GM19397 (cell line): ENCODE measurements at regions not wholly inside any gene's neighbourhood (a gene's known extent, or its start where the extent isn't known, plus 50 kb on each side); places are given as distances from the start of the nearest gene placed in this dataset.

Experiments
- ATAC-seq: cut with Tn5 transposase; IDR thresholded peaks from one replicate; pipeline ENCODE4 v1.9.1; 2021; ENCODE audit warnings: mild to moderate bottlenecking, moderate library complexity; ENCODE audit not compliant: unreplicated experiment

DNA sequence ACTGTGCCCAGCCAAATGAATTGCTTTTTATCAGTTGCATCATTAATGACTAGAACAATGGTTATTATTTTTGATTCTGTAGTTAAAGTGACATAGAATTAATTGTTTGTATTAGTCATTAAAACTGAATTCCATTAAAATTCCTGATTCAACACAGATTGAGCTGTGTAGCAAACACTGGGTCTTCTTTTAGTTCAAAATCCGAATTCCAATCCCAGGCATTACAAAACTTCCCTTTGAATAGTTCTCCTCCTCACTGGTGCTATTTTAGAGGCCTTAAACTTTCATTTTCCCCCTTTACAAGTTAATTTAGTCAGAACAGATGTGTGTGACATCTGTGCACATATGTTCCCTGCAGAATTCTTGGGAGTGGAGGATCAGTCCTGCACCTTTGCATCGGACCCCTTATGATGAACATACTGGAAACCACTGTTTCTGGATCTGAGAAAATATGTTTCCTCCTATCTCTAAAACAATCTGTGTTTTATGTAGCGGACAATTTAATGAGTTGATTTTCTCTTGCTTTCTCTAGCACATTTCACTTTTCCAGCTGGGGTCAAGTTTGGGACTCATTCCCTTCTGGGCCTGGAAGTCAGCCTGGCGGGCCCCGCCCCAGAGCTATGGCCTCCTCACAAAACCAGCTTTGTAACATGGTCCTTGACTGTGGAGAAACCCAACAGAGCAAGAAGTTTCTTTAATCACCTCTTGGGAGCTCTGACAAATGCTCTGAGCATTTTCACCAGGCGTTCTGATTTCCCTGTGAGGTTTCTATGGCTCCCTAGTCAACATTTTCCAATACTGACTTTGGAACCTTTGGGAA lies 87.9 kb upstream of the MAMDC2 start:
- no peak for ATAC-seq

GRCh38 chr9:69961843-69962242 lies 81.8 kb upstream of the MAMDC2 start:
- no peak for ATAC-seq

DNA sequence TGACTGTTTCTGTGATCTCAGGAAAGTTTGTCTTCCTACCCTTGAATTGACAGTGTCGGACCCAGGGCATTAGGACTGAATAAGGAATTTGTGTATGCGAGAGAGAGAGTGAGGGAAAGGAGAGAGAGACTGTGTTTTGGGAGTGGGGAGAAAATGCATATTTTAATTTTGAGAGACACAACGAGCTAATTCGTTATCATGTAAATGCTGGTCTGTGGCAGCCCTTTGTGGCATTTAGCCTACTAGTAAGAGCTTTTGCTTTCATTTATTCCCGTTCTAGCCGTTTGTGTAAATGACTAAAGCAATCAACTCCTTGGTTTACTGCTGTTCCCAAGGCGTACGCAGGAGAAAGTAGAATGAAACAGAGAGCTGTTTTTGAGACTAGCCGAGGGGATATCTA lies 79.8 kb upstream of the MAMDC2 start:
- no peak for ATAC-seq

- ATAC-seq, result no peak
Measured at GRCh38 chr9:69964446-69964845, 79.2 kb upstream of the MAMDC2 start.

DNA sequence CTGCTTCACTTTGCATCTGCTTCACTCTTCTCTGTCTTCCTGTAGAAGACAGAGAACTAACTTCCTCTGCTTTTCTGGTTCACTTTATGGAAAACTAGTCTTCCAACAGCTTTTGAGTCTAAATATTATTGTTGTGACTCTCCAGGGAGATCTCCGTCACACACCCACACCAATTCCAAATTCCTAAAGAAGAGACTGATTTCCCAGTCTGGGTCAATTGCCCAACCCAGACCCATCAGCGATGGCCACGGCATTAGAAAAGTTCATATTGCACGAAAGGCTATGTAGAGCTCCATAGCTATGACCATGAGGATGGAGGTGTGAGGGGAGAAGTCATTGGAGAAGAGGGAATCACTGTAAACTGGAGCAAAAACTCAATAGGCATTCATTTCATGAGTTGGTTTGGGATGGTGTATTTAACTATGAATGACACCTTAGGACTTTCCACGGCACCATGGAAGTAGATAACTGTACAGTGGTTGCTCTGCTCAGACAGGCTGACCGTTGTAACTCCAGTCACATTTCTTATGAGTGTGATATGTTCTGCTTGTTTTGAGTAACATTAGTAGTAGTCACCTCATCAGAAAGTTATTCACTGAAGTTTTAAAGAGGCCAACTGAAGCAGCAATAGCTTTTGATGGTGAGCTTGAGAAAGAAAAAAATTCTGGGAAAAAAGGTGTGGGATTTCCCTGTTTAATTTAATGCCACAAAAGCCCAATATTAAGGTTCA lies 78.1 kb upstream of the MAMDC2 start:
- ATAC-seq, result no peak

DNA sequence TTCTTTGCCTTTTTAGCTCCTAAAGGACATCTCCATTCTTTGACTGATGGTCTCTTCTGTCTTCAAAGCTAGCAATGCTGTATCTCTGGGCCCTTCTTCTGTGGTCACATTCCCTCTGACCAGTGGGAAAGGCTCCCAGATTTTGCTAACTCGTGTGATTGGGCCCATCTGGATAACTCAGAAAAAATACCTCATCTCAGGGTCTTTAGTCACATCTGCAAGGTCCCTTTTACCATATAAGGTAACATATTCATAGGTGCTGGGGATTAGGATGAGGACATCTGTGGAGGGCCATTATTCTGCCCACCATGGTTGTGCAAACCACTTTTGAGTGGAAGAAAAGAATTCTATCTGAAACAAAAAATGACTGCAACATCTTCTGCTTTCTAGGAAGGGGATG lies 76.3 kb upstream of the MAMDC2 start:
- ATAC-seq, result no peak

GRCh38 chr9:69970001-69970533 lies 73.6 kb upstream of the MAMDC2 start:
- ATAC-seq, result no peak

- ATAC-seq, result peak; percentile 84
Measured at GRCh38 chr9:69971643-69972449, 71.8 kb upstream of the MAMDC2 start.

- ATAC-seq, result no peak
Measured at GRCh38 chr9:69975681-69976080, 68.0 kb upstream of the MAMDC2 start.

DNA sequence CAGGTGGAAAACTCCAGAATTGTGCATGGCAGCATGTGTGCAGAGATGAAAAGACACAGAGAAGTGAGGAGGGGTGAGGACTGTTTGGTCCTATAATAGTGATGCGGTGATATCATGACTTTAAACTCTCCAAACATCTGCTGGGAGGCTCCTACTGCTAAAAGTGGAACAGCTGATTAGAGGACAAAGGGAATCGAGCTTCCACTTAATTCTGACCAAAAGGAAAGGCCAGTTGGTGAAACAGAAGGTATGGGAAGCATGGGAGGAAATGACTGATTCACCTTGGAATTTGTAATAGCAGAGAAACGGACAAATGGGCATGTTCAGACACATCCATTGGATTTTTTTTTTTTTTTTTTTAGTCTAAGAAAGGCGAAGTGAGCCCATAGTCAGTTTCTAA lies 67.5 kb upstream of the MAMDC2 start:
- ATAC-seq, result no peak

GRCh38 chr9:69980041-69980440 lies 63.6 kb upstream of the MAMDC2 start:
- ATAC-seq, result no peak

- ATAC-seq, result no peak
Measured at GRCh38 chr9:69980591-69980990, 63.1 kb upstream of the MAMDC2 start.

DNA sequence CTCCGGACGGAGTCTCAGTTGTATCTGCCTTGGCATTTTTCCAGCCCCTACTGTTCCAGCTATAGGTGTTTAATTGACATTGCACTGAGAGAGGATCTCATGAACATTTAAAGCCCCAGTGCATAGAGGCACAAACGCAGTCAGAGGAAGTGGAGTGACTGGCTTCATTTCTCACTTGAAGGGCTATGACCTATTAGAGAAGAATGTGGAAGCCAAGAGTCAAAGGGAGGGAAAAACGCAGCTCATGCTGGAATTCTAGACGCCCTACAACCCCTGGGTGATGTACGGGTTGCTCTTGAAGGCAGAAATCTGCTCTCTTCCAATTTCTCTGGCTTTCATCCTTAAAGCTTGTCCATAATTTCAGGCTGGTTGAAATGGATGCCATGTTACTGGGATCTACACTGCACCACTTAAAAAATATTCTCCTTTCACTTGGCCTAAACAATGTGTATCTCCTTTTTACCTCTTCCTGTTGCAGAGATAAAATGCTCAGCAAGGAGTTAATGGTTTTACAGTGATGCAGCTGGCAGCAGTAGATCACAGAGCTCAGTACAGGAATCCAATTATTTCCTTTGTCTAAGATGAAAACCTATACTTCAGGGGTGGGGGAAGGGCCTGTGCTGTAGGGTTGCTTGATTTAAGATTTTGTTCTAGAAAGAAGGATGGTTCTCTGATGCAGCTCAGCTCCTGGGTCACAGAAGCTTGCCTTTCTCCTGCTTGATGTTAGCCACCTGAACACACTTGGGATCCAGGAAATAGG lies 61.8 kb upstream of the MAMDC2 start:
- no peak for ATAC-seq

- ATAC-seq, result no peak
Measured at GRCh38 chr9:69984831-69985230, 58.8 kb upstream of the MAMDC2 start.

DNA sequence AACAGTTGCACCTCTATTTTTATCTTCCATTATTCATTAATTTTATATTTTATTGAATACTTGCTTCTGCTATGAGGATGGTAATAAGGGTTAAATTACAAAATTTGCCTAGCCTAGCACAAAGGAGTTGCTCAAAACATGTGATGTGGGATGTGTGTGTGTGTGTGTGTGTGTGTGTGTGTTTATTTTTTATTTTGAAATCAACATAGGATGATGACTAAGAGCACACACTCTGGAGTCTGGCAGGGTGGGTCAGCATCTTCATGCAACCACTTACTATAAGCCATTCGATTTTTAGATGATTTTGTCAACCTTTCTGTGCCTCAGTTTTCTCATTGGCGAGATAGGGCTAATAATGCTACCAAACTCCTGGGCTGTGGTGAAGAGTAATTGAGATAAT lies 57.7 kb upstream of the MAMDC2 start:
- no peak for ATAC-seq

DNA sequence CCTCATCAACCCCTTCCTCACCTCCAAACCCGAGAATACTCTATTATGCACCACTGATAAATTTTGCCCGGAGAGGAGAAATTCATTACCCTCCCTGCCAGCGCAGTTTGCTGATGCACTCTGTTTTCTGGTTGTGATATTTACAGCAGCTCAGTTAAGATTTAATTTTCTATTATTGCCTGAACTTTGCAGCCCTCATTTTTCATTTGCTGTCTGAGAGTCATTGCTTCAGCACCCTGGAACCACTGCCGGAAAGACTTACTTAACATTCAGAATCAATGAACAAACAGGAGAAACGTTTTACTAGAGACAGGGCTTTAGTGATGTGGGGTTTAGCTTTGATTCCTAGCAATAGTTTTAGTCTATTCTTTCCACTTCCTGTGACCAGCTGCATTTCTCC lies 56.7 kb upstream of the MAMDC2 start:
- ATAC-seq, result no peak

GRCh38 chr9:69987457-69987856 lies 56.2 kb upstream of the MAMDC2 start:
- no peak for ATAC-seq

DNA sequence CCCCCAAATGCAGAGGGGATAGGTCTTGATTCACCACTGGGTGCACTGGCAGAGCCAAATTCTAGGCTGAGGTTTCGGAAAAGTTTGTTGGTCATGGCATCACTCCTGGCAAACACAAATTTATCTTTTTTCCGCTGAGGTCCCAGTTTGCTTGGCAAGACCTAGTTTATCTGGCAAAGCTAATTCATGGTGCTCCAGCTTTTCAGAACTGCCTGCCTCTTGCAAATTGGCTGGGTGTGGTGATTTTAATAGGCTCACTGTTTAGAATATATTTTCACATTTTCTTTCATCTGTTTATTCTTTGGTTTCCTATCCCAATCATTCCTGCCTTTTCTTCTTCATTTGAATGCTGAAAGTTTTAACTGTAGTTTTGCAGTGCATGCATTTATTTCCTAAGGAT lies 50.5 kb upstream of the MAMDC2 start:
- no peak for ATAC-seq
